DOHH2 (cell line): ENCODE measurements at regions not wholly inside any gene's neighbourhood (a gene's known extent, or its start where the extent isn't known, plus 50 kb on each side); places are given as distances from the start of the nearest gene placed in this dataset.

Experiments used
- EZH2phosphoT487 ChIP-seq: fragments of 200-600 bp; sonication (generic); IDR thresholded peaks from 2 replicates; pipeline ENCODE4 v1.6.1; 2017; ENCODE audit warnings: borderline replicate concordance, mild to moderate bottlenecking, antibody characterized with exemption, low read length, moderate library complexity, mixed read lengths
- TF ChIP-seq, protein P1 (sequence below): fragments of 200-600 bp; sonication (generic); IDR thresholded peaks from one replicate; pipeline ENCODE4 v1.5.1; 2014; ENCODE audit warnings: antibody characterized with exemption, mild to moderate bottlenecking, low read depth, low read length; ENCODE audit not compliant: poor library complexity, severe bottlenecking

DNA sequence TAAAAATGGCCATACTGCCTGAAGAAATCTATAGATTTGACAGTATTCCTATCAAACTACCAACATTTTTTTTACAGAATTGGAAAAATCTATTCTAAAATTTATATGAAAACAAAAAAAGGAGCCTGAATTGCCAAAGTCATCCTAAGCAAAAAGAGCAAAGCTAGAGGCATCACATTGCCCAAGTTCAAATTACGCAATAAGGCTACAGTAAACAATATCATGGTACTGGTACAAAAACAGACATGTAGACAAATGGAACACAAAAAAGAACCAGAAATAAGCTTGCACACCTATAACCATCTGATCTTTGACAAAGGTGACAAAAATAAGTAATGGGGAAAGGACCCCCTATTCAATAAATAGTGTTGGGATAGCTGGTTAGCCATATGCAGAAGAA is 50.2 kb upstream of the THSD7B start:
- TF ChIP-seq, protein P1, sequence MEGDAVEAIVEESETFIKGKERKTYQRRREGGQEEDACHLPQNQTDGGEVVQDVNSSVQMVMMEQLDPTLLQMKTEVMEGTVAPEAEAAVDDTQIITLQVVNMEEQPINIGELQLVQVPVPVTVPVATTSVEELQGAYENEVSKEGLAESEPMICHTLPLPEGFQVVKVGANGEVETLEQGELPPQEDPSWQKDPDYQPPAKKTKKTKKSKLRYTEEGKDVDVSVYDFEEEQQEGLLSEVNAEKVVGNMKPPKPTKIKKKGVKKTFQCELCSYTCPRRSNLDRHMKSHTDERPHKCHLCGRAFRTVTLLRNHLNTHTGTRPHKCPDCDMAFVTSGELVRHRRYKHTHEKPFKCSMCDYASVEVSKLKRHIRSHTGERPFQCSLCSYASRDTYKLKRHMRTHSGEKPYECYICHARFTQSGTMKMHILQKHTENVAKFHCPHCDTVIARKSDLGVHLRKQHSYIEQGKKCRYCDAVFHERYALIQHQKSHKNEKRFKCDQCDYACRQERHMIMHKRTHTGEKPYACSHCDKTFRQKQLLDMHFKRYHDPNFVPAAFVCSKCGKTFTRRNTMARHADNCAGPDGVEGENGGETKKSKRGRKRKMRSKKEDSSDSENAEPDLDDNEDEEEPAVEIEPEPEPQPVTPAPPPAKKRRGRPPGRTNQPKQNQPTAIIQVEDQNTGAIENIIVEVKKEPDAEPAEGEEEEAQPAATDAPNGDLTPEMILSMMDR: no peak
- TF ChIP-seq EZH2phosphoT487: no peak
